ENCODE measurements at regions not wholly inside any gene's neighbourhood (a gene's known extent, or its start where the extent isn't known, plus 50 kb on each side); places are given as distances from the start of the nearest gene placed in this dataset.
A peak's percentile ranks its signal among the peaks of the same experiment; 100 is the strongest.
"Not testable (repeated sequence)": the region's sequence is repeated elsewhere in the genome, so short reads cannot be mapped to it uniquely, and the experiment has no call there.

DNA sequence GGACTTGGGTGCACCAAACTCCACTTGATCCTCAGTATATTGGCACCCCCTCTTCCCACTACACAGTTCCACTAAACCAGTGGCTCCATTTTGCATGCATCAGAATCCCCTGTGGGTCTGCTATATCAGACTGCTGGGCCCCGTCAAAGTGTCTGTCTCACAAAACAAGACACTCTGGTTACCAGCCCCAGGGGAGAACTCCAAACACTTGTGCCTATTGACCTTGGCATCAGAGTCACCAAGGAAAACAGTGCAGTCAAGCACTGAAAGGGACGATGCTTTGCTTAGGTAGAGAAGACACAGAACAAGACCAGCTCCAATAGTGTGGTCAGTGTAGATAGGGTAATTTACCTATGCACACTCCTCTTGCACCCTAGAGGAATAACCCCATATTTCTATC is 205.8 kb upstream of the RAI14 start:
- DNase-seq, result no peak

DNA sequence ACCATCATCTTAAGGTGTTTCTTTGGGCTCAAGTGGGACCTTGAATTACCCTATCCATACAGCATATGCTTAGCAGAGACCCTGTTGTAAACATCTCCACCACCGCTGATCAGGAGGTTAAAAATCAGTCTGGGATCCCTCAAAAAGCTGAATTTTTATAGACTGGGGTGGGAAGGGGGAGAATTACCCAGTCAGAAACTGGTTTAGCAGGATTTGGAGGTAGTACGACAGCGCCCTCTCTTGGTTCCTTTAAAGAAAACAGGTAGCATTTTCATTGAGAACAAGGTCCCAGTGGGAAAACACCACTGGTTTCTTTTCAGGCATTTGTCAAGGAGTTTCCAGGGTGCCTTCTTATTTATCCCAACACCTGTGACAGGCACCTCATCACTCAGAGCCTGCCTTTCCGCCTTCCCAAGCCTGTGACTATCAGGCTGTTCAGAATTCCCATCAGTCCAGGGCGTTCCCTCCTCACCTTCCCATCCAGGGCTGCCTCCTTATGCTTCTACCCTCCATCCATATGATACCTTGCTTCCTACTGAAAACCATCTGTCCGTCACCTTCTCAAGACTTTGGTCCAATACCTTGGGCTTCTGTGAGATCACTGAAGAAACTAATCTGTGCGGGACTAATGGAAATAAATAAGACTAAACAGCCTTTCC is 203.8 kb upstream of the RAI14 start:
- DNase-seq, result no peak

DNA sequence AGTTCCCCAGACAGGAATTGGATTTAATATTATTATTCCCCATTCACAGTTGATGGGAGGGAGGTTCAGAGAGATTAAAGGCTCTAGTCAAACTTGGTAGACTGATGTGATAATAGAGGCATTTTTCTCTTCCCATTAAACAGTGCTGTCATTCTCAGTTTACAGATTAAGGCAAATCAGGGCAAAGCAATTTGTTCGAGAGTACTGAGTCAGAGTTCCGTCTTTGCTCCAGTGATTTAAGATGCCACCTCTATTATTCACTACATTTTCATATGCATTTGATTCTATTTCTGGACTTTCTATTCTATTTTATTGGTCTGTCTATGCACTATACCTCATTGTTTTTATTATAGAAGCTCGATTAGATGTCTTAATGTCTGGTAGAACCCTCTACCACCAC is 201.0 kb upstream of the RAI14 start:
- no peak for DNase-seq

DNA sequence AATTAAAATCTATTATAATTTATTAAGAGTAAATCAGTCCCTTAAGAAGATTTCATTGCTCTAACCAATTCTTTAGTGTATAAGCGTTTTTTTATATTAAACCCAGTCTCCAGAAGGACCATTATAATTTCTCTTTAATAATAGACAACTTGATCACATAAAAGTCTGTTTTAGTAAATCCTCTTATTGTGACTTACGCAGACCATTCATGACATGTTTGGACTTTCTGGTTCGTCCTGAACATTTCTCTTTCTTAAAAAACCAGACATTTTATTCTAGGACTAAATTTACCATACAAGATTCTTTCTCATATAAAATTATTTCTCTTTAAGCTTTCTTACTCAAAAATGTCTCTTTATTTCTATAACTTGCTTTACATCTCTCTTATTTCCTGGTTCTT is 196.2 kb upstream of the RAI14 start:
- no peak for DNase-seq

DNA sequence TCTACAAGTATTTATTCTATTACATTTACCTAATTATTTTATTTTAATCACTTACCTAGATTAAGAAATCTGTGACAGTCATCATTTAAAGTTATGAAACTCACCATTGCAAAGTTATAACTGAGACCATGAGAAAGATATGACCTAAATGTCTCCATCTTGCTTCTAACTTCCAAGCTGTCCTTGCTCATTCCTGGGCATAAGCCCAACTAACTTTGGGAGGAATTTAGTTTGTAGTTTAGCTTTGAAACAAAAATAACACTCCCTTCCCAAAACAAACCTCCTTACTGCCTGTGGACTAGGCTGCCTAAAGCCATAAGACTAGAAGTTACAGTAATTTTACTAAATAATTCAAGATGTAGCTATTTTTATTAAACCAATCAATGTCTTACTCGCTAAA is 195.6 kb upstream of the RAI14 start:
- no peak for DNase-seq

DNA sequence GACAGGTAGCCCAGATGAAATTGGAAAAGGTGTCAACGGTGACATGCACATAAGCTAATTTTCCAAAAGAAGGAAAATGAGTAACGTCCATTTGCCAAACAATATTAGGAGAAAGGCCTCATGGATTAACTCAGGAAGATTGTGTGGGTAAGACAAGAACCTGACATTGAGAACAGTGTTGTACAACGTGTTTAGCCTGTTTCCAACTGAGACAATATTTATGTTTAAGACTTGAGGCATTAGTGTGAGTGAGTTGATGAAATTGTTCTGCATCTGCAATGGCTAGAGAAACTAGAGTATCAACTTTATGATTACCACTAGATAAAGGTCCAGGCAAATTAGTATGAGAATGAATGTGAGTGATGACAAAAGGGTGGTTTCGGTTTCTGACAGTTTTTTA is 191.3 kb upstream of the RAI14 start:
- DNase-seq, result no peak

DNA sequence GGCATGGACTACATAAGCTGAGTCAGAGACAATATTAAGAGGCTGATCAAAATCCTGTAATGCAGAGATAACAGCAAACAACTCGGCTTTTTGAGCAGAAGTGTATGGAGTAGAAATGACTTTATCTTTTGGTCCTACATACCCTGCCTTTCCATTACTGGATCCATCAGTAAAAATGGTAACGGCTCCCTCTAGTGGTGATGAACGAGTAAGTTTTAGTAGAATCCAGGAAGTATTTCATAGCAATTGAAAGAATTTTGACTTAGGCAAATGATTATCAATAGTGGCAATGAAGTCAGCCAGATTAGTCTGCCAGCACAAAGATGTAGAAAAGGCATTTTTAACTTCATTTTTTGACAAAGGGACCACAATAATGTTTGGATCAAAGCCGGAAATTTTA is 190.8 kb upstream of the RAI14 start:
- DNase-seq, result not testable (repeated sequence)

DNA sequence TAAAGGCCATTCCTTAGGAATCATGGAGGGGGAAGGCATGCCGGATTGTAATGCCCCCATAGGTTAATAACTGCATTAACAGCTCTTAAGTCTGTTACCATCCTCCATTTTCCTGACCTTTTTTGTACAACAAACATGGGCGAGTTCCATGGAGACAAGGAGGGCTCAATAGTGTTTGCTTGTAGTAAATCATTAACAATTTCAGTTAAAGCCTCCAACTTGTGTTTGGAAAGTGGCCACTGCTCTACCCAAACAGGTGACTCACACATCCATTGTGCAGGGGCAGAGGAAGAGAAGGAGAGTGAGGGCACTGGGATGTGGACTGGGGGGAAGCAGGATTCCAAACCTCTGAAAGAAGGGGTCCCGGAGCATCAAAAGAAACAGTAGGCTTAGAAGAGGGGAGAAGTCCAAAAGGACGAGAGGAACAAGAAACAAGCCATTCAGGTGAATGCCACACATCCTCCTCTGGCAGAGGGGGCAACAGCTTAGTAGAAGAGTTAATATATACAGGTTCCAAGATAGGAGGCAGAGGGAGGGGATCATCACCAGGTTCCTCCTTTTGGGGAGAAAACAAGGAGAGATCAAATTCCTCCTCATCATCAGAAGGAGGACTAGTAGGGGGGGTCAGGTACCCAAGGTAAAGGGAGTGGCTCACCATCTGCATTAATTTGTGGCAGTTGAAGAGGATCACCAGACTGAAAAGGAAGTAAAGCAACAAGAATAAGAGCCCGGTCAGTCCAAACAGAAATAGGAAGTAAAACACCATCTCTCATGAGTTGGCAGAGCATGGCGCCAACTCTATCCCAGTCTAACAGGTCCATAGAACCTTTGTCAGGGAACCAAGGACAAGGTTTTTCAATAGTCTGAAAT is 189.4 kb upstream of the RAI14 start:
- not testable (repeated sequence) for DNase-seq

DNA sequence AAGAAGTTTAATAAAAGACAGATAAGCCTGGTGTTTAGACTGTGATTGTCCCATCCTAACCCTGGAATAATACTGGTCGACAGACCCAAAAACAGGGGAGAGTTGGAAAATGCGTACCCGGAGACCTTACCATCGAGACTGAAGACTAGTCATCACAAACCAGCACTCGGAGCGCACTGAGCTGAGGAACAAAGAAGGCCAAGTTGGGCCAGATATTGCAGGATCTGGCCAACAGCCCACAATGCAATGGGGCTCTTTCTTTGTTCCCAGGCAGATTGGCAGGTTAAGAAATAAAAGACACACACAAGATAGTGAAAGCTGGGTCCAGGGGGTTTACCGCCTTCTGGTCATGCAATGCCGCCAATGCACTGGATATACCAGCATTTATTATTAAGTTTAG is 188.7 kb upstream of the RAI14 start:
- no peak for DNase-seq

DNA sequence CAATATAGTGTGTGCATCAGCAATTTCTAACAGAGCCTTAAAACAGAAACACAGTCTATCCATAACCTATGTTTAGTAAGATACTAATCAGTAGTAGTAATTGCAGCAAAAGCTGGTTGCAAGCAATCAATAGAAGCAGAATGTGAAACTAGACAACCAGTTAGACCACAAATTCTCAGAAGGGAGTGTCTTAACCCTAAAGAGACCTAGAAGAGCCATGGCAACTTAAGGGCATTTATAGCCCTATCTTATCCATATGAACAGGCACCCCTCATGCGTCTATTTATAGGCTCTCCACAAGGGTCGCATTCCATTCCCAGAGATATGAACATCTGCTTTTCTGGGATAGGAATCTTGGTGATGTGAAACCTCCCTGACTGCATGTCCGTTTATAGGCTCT is 188.1 kb upstream of the RAI14 start:
- not testable (repeated sequence) for DNase-seq

DNA sequence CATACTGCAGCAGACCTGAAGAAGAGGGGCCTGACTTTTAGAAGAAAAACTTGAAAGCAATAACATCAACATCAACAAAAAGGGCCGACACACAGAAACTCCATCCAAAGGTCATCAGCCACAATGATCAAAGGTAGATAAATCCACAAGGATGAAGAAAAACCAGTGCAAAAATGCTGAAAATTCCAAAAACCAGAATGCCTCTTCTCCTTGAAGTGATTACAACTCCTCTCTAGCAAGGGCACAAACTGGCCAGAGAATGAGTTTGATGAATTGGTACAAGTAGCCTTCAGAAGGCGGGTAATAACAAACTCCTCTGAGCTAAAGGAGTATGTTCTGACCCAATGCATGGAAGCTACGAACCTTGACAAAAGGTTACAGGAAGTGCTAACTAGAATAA is 186.2 kb upstream of the RAI14 start:
- DNase-seq, result no peak

DNA sequence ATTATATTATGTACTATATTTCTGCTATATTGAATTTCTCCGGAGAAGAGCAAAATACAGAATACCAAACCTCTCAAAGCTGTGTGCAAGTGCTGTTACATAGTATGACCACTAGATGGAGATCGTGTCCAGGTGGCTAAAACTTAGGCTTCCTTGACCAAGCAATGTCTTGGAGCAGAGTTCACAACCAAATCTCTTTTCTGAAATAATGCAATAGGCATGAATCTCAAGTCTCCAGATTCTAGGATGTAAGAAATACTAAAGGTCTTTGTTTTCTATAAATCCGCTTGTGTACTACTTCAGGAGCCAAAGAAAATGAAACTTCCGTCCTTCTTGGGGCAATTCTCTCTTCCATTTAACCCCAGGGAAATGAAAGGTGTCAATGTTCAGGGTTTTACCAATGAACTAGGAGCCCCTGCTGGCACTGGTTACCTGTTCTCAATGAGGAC is 181.5 kb upstream of the RAI14 start:
- DNase-seq, result no peak

DNA sequence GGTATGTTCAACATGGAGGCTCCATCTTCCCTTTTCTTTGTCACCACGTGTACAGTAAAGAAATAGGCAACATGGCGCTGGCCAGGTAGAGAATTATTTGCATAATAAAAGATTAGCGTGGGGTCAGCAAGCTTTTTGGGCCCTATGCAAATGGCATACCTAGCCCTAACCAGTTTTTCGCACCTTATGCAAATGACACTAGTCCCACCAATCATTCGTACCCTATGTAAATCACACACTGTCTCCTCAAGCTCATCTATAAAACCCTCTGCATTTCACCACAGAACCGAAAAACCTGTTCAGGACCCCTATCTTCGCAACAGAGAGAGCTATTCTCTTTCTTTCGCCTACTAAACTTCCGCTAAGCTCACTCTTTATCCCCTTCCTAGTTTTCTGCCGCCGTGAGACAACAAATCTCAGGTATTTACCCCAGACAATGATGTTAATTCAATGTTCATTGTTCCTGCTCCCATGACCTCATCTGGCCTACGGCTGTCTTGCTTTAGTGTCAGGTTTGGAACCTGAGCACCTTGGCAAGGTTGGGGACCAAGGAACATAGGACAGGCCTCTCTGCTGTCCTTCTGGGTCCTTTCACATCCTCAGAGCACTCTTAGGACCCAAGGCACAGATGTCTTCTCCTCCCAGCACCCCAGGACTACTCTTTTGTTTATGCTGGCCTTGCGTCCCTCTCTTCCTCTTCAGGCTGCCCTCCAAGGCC is 180.7 kb upstream of the RAI14 start:
- no peak for DNase-seq

DNA sequence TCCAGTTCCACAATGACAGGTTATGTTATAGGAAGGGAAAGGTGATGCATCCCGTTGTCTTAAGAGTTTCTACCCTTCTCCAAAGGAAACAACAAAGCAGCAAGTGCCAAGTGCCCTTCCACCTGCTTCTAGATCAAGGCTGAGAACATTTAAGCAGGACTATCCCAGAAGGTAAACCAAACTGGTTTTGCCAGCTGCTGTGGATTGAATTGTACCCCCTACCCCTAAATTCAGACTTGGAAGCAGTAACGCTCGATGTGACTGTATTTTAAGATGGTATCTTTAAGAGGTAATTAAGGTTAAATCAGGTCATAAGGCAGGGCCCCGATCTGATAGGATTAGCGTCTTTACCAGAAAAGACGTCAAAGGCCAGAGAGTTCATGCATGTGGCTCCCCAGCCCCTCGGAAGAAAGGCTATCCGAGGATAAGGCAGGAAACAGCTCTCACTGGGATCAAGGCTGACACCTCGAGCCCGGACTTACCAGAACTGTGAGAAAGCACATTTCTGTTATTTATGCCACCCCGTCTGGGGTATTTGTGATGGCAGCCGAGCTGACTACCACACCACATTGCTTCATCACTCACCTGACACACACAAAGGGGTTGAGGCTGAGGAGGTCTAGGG is 179.1 kb upstream of the RAI14 start:
- DNase-seq, result no peak

DNA sequence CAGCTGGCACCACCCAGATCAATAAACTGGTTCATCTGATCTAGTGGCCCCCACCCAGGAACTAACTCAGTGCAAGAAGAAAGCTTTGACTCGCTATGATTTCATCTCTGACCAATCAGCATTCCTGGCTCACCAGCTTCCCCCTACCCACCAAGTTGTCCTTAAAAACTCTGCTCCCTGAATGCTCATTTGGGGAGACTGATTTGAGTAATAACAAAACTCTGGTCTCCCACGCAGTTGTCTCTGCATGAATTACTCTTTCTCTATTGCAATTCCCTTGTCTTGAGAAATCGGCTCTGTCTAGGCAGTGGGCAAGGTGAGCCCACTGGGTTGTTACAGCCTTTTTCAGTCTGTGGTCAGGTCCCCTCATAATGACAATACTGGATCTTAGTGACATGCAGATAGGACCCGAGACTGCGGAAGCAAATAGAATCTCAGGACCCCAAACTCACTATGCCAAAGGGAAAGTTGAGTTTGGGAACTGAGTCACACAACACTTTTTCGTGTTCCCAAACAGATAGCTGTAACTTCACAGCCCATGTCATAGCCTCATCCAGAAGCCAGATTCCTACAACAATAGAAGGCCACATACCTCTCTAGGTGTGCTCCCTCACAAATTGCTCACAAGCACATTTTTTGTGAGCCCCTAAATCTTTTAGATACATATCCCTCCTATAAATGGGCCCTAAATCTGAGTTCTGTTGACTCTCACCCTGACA is 175.2 kb upstream of the RAI14 start:
- DNase-seq, result no peak

DNA sequence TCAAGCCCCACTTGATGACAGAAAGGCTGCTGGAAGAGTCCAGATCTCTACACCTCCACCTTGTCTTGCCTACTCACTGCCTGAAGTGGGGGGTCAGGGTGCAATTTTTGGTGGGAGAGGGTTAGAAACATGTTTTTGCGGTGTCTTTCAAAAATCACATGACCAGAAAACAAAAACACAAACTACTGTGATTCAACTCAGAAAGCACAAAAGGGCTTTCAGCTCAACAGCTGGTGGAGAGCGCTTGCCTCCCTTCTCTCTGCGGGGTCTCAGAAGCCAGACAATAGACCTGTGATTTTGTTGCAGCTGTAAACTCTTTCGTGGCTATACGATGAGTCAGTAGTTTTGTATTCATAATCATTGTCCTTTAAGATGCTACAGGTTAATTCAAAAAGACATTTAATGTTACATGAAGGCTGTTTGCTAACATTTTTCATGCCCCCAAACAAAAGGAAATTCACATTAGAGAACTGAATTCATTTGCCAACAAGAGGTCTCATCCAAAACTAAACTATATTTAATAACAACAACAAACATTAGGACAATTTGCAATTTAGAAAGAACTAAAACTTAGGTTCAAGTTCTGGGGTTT is 172.6 kb upstream of the RAI14 start:
- DNase-seq, result no peak

DNA sequence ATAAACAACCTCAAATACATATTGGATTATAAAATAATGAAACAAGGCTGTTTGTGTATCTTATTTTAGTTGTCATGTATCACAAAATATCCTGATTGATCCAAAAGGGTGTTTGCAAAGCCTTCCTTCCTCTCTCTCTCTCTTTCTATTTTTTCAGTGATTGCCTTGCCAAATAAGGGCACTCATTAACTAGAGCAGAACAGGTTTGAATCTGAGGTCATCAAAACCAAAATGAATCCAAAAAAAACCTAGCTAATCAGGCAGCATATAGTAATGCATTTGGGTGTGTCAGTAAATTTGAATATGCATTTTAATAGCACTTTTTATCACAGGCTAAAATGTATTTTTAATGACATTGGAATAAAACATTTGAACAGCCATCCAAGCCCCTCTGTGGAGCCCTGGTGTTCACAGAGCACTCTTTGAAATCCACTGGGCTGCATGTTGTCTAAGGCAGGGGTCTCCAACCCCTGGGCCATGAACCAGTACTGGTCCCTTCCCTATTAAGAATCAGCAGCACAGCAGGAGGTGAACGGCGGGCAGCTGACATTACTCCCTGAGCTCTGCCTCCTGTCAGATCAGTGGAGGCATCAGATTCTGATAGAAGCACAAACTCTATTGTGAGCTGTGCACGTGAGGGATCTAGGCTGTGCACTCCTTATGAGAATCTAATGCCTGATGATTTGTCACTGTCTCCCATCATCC is 171.8 kb upstream of the RAI14 start:
- DNase-seq, result no peak

DNA sequence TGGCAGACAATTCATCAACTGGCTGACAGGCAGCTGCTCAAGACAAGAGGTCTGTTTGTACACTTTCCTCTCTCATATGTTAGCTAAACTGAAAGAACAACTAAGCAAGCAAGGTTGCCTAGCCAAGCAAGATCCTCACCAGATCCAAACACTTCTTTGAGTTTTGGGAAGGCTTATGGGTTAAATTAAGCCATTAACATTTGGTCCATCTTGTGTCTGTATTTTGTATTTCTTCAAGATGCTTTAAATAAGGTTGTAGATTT is 170.4 kb upstream of the RAI14 start:
- DNase-seq, result no peak

DNA sequence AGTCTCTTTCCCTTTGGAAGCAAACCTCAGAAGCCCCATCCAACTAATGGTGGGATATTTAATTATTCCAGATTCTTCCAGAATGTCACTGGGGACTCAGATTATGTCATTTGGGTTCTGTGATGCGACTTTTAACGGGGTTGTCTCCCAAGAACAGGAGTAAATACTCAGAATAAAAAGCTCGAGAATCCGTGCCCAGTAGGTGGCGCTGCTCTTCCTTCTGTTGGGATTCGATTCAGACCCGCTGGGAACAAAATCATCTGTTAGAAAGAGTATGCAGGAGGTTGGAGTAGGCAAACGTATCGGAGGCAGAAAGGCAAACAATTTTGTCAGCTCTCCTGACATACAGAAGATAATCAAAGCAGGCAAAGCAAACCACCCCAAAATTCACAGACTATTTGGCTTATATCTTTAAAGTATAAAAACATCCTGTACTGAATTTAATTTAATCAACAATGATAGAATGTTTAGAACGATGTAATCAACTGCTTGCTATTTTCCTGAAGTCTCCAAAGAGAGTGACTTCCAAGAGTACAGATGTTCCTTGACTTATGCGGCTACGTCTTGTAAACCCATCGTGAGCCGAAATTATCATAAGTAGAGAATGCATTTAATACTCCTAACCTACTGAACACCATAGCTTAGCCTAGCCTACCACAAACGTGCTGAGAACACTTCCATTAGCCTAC is 169.8 kb upstream of the RAI14 start:
- peak; percentile 61 for DNase-seq

DNA sequence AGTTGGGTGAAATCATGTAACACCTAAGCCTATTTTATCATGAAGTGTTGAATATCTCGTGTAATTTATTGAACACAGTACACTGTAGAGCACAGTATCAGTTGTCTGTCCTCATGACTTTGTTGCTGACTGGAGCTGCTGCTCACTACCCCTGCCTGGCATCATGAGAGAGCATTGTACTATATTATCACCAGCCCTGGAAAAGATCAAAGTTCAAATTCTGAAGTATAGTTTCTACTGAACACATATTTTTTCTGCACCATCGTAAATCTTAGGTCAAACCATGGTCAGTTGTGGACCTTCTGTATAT is 169.3 kb upstream of the RAI14 start:
- DNase-seq, result no peak

DNA sequence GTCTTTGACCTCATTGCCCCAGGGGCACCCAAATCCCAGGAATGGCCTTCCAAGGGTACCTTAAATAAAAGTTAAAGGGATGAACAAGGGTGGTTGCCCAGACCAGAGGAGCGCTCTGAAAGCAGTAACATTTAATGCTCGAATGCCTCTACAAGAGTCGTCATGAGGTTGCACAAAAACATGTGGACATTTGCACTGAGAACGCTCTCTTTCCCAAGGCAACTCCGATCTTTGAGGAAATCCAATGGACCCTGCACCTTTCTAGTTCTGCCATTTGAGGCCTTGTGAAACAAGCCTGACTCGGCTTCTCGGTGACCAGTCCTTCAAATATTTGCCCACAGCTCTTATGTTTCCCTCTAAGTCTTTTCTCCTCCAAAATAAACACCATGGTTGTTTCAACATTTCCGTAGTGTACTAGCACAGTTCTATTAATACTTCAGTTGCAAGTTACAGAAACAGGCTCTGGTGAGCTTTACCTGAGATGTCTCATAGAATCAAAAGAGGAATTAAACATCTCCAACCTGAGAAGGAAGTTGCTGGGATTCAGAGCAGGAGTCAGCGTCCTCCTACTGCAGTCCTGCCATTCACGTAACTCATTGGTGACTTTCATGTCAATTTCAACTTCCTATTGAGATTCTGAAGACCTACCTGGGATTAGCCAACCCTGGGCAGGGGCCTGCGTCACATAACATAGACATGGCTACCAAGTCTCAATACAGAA is 168.8 kb upstream of the RAI14 start:
- no peak for DNase-seq

Data from T-helper 9 cell (primary cell).